T-helper 2 cell treated with Interferon-gamma antibody and Interleukin-4, amounts not matched to agents 100 ng/mL and 5 ng/mL, for 36 hours (primary cell): ENCODE measurements at regions not wholly inside any gene's neighbourhood (a gene's known extent, or its start where the extent isn't known, plus 50 kb on each side); places are given as distances from the start of the nearest gene placed in this dataset.

Experiments
- intact Hi-C: fragments of 100-400 bp; cut with micrococcal nuclease; formaldehyde crosslinking; loops from one replicate; pipeline ENCODE4 v1.15.1; 2023

DNA sequence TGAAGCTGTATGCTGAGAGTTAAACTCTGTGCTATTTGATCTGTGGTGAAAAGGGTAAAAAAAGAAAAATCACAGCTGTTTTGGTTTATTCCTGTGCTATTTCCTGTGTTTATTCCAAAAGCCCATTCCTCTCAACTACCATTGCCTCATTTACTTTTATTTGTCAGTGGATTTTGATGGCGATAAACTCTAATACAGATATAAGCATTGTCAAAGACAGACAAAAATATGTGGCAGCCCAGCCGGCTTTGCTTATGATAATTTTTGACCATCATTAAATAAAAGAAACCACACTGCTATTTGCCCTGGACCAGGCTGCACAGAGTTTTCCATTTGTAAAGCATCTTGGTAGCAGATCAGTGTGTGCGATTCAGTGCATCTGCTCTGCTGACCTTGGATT is 473.6 kb upstream of the ASIC2 start:
- intact Hi-C loops: no loop called here

DNA sequence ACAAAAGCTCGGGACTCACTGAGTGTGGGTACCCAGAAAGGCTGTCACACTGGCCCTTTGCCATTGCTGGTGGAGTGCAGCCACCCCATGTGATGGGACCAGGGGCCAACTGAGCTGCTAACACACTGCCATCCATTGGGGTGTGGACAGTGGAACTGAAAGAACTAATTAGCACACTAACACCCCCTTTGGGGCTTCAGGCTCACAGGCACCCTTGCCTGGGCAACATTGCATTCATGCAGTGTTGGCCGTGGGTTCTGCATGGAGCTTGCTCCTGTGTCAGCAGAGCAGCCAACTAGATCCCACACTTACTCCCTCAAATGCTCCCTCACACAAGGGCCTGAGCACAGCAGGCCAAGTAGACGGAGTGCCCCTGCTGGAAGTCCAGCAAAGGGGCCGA is 476.0 kb upstream of the ASIC2 start:
- intact Hi-C loops: no loop called here

DNA sequence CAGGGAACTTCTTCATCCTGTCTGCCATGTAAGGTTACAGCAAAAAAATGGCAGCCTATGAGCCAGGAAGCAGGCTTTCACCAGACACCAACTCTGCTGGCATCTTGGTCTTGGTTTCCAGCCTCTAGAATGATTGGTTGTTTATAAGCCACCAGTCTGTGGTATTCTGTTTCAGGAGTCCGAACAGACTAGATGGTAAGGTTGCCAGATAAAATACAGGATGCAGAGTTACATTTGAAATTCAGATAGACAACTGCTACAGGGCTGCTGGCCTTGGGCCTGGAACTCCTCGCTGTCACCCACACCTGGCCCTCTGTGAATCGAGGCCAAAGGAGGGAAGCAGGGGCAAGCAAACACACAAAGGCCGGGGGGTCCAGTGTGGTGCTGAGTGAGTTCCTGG is 478.8 kb upstream of the CCL2 start:
- intact Hi-C loops: no loop called here

DNA sequence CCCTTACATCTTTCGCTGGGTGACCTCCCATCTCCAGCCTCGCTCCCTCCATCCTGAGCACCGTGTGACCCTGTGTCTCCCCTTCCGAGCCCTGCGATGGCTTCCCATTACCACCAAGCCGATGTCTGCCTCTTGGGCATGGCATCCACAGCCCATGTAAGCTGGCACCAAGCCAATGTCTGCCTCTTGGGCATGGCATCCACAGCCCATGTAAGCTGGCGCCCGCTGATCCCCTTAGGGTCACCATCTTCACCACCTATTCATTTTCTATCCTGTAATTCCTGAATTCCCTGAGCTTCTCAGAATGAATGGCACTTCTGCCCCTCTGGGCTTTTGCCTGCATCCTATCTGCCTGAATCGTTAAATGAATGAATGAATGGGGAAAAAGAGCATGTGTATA is 478.2 kb upstream of the CCL2 start:
- intact Hi-C loops: no loop called here

DNA sequence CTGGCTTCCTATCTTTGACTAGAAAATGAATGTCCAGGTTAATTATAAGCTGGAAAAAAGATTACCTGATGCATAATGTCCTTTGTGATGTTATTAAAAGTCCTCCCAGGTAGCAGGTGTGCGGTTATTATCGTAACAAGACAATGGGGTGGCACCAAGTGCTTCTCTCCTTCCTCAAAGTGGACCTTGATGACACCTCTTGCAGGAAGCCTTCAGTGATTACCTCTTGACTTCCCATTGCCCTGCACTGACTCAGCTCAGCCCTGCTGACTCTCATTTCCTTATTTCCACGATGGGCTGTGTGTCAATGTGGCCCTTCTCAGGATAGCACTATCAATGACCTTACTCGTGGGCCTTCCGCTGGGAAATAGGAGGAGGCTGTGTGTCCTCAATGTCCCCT is 477.4 kb upstream of the CCL2 start:
- intact Hi-C loops: no loop called here

DNA sequence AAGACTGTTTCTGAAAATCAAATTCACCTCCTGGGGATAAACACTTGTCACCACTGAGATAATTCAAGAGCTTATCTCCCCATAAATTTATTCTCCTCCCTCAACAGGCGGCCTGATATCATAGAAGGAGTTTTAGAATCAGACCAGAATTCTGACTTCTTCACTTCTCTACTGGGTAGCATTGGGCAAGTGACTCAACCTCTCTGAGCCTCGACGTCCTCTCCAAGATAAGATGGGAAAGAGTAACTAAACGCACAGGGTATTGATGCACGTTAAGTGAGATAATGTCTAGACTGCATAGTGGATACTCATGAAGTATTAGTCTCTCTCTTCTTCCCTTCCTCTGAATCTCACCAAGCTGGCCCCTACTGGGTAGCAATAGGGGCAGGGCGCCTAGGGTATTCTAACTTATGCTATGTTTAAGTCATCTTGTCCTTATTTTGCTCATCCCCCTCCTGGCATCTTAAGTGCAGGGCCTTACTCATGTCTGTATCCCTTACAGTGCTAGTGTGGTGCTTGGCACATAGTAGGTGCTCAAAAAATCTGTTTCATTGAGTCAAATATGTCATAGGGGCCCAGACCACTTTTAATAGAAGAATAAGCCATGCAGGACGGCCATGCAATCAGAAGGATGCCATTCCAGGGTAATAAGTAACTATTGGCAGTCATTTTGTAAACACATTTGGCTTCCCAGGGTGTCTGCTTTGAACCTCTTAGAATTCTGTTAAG is 476.4 kb upstream of the CCL2 start:
- intact Hi-C loops: loop anchor here (1.0 kb wide), 1 partner anchor 368 kb away; no protein-coding TSS in a partner anchor

DNA sequence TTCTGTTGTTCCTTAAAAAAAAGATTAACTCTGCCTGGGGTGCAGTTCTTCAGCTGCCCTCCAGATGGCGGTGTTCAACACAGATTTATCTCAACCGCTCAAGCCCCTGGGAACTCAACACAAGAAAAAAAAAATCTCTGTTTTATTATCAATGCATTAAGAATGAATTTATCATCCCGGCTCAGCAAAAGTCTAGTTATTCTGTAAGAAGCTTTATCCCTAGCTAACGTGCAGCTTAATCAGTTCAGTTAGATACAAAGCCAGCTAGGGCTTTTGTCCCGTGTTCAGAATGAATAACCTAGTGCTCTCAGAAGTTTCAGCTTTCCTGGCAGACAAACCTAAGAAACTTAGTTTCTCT is 475.9 kb upstream of the CCL2 start:
- intact Hi-C loops: loop anchor here (1.0 kb wide), 1 partner anchor 367 kb away; no protein-coding TSS in a partner anchor

DNA sequence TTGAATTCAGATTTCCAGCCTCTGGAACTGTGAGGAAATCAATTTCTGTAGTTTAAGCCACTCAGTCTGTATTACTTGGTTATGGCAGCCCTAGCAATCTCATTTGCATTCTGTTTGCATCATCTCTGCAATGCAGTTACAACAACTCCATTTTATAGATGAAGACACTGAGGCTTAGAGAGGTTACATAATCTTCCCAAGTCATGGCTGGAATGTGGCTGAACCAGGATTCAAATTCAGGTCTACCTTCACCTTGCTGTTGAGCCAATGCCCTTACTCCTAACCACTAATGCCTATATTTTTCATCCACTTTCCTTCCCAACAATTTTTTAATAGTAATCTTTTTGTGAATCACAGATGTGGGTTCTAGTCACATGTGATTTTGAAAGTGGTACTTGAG is 469.8 kb upstream of the CCL2 start:
- intact Hi-C loops: no loop called here

DNA sequence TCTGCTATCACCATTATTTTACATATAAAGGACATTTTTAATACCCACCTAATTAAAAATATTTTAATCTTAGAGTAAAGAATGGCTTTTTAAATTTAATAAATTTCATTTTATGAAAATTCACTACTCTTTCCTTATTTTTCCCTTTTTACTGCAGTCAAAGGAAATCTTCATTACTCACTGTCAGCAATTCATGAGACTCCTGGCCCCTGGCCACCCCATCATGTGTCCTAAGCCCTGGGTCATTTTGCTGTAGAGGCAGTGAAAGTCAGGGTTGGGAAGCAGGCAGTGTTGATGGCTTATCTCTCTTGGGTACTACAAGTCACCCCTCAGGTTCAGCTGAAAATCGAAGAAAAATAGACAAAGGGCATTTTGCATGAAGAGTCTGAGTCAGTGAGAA is 468.6 kb upstream of the CCL2 start:
- intact Hi-C loops: no loop called here

DNA sequence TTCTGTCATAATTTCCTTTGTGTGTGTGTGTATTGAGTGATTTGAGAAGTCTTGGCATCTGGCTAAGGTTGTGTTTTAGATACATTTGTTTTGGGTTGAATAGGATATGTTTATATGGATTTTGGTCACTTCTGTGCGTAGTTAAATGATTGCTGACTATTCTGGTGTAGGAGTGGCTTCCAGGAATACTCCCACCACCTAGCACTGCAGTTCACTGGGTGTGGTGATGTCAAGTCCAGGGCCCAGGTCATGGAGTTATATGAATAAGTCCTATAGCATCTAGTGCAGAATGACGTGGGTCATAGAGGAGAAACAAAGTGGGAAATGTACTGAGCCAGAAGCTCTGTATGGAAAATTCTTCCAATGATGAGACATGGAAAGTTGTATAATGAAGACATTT is 465.4 kb upstream of the CCL2 start:
- intact Hi-C loops: no loop called here

DNA sequence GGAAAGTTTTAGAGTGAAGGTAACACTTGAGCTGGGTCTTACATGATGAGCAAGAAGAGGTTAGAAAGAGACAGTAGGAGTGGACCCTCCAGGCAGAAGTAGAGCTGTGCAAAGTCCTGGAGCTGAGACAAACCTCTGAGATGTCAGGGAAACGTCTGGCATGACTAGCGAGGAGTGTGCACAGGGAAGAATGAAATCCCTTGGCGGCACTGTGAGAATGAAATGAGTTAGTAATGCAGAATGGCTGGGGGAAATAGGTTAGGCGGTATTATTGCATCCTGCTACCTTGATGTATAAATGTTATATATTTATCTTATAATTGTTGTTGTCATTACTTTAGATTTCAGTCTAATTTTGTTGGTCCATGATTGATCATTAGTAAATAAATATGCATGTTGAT is 457.9 kb upstream of the CCL2 start:
- intact Hi-C loops: no loop called here

DNA sequence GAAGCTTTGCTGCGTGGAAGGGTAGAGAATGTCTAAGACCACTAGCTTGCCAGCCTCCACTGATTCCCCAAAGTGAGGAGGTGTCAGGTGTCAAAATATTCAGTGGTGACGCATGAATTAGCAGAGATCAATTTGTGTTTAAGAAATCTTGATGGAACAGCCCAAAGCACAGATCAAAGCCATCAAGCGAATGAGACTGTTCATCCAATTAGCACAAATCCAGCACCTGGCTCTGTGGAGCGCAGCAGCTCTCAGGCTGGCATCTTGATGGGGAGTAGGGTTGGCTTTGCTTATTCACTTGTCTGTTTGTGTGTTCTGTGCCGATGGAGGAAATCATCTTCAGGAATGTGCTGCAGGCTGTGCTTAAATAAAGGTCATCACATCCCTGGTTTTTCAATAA is 456.8 kb upstream of the CCL2 start:
- intact Hi-C loops: no loop called here

DNA sequence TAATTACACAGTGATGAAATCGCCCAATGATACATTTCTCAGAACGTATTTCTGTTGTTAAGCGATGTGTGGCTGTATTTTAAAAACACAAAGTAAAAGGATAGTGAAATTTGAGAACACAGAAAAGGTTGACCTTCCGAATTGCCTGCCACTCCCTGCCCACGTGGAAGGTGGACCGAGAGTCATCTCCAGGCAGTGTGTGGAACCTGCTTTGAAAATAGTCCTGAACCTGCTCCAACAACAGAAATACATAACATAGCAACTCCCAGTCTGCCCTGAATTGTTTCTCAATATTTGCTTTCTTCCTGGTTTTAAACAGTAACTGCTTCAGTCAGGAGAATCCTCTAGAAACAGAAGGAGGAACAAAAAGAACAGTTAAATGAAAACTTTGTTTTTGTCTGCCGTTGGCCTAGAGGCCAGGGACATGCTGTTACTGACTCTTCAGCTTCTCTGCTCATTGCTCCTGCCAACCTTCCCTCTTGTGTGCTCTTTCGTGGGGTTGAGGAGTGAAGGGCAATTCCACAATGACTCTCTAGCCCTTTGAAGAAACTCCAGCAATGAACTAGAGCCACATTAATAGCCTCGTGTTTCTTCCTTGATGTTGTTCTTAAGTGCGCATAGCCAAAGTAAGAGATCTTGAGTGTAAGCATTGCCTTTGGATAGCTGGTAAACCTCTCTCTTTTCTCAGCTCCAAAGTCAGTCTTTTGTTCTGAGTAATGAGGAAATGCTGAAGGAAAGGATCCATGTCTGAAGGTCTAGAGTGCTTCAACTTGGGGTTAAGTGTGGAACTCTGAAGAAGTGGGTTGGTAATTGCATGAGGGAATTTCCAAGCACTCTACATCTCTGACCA is 452.5 kb upstream of the CCL2 start:
- intact Hi-C loops: no loop called here

DNA sequence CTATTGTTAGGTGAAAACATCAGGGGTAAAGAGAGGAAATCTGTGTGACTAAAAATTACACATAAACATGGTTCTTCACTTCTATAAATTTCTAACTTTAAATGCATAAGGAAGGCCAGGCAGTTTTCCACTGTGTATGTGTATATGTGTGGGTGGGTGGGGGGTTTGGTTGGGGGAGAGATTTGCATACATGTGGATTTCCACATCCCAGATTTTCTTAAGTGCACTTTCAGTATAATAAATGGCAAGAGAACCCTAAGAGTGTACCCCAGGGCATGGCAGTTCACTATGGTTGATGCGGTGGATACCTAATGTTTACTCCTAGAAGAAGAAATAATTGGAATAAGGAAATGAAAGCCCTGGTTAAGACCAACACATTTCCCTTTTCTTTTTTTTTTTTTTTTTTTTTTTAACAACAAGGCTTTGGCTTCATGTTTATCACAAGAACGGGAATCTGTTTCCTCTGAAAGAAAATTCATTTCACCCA is 451.8 kb upstream of the CCL2 start:
- intact Hi-C loops: no loop called here

DNA sequence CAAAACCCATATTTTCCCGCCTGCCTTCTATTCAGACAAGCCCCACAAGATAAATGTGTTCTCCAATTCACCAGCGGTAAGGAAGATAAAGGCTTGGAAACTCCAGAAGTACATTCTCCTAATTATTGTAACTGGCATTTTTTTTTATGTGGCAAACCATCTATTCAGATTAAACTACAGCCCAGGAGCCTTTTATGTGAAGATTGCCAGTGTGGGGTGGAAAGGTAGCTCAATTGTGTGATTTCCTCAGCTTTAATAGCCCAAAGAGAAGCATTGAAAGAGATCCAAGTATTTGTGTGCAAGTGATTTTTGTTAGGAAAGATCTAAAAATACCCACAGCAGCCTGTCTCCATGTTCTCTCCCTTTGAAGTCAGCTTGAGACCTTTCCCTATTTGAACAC is 451.4 kb upstream of the CCL2 start:
- intact Hi-C loops: no loop called here

DNA sequence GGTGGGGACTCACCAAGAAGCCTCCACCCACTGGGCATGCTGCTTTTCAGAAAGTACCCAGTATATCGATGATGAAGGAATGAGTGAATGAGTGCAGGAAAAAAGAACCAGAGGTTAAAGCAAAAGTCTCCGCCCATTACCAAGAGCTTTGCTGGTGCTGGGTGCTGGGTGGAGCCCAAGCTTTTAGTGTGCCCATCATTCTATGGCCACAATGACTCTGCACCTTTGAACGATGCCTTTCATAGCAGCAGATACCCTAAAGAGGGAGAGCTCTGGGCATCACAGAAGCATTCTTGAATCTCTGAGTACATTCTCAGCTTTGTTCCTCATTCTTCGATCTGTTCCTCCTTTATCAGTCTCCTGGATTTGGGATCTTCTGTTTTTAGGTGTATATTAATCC is 450.7 kb upstream of the CCL2 start:
- intact Hi-C loops: no loop called here

DNA sequence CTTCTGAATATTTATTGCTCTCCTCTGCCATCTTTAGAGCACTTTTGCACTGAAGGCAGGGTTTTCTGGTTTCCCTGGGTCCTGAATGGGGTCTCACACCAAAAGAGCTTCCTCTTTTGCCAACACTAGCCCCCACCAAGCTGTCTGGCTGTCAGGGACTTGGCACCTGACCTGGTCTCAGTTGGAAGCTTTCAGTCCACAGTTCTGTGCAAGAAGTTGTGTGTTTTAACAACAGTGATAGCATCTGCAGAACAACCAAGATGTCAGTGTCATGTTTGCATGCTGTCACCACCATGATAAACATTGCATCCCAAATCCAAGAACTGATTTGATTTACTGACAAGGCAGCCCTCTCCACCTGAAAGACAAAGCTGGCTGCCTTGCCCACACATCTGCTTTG is 448.5 kb upstream of the CCL2 start:
- intact Hi-C loops: no loop called here

DNA sequence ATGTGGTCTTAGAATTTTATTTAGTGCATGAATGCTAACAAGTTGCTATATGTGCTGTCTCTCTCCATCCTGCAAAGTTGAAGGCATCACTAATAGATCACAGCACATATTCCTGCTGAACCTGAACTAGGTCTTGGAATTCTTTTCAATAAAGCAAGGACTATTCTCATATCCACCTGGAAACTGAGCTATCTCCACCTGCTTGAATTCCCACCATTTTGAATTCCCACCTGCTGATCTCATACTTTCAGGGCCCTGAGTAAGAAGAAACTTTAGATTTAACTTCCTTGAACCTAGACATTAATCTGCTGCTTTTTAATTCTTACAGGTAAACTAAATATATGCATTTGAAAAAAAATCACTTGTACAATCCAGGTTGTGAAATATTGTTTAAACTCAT is 445.3 kb upstream of the CCL2 start:
- intact Hi-C loops: no loop called here

DNA sequence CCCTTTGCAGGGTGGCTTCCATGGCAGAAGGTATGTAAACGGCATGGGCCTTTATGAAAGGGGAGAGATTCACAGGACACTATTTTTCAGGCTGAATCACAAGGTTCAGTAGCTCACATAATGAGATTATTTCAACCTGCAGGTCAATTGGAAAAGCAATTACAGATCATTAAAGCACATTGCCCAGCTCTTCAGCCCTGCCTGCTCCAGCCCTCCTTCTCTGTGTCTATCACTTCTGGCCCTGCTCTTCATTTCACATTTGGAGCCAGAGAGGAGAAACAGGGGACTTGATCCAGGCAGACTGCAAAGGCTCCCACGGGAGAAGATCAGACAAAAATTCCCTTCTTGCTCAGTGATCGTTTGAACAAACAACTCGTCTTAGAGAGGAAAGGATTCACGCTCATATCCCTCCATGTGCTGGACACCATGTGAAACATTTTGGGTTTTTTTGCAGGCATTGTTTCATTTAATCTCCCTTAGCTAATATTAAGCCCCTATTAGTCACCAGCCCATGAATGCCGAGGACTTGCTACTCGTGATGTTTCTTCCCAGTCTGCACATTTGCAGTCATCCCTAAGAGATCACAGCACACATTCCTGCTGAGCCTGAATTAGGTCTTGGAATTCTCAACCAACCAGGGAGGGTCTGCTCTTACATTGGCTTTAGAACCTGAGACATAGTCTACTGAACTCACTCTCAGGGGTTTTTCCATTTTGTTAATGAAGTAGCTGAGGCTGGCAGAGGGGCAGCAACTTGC is 443.9 kb upstream of the CCL2 start:
- intact Hi-C loops: no loop called here

DNA sequence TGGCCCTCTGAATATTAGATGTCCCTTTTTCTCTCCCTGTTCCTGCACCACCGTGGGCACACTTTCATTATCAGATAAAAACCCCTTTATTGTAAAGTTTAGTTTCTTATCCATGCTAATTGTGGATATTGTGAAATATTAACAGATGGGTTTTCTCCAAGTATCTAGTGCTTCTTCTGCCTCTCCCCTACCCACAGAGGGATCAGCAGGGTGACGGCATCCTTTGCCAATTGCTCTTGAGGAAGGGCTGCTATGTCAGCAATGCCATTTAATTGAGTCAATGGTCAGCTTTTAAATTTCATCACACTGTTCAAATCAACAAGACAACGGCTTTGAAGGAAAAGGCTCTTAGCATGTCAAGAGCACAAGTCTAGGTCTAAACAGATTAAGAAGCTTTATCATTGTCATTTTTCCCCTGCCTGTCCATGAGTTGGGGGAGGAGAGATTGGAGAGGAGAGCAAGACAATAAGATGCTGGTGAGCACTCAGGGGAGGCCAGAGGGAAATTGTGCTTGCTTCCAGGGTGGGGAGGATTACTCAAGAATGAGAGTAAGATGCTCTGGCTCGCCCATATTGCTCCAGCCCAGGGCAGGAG is 443.0 kb upstream of the CCL2 start:
- intact Hi-C loops: no loop called here

DNA sequence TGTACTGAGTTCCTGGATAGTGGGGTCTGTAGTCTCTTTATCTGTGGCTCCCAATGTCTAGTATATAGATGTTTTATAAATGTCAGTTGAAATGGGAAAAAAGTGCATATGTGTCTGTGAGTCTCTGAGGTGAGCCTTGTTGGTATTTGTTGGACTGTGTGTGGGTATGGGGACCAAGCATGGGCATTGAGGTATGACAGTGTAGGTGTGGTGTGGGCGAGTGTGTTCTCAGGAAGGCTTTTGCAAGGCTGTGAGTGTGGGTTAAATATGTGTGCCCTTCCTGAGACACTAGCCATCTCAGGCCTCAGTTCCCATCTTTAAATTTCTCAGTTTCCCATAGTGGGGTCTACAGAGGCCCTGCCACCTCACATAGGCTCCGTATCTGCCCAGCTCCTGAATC is 440.2 kb upstream of the CCL2 start:
- intact Hi-C loops: no loop called here

DNA sequence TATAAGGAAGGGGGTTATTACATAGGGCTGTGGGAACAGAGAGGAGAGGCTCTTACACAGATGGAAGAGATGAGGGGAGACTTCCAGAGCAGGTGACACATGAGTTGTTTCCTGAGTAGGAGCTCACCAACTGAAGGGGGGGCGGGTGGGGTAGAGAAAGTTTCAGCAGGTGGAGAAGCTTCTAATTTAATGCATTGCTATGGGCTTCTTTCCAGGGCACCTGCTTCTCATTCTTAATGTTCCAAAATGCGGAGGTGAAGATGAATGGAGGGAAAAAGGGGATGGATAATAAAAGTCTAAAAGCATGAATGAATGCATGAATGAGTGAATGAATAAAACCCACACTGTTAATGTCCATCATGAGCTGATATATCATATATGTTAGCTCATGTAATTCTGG is 439.0 kb upstream of the CCL2 start:
- intact Hi-C loops: no loop called here
